Tibial nerve (tissue), 4 donors: ENCODE measurements at regions not wholly inside any gene's neighbourhood (a gene's known extent, or its start where the extent isn't known, plus 50 kb on each side); places are given as distances from the start of the nearest gene placed in this dataset.
A peak's percentile ranks its signal among the peaks of the same experiment; 100 is the strongest.

Source experiments
- DNase-seq, 2 donors: peaks; one replicate each; pipeline ENCODE4 v3.0.0-alpha.2; 2019; ENCODE audit warnings: low spot score in 2 of 2
- H3K27ac ChIP-seq, 4 donors: fragments of 200-600 bp; sonication (generic) in 3 of 4; one replicate each; pipeline ENCODE4 v1.5.1; 2017 to 2019; ENCODE audit warnings: mild to moderate bottlenecking in 1 of 4
- H3K27me3 ChIP-seq, 2 donors: fragments of 200-600 bp; sonication (generic) in 1 of 2; one replicate each; pipeline versions ENCODE4 v1.5.1 to v1.6.0; 2017 to 2019
- H3K36me3 ChIP-seq, 3 donors: fragments of 200-600 bp; sonication (generic); one replicate each; pipeline ENCODE4 v1.5.1; 2018 to 2019
- H3K4me1 ChIP-seq, 4 donors: fragments of 200-600 bp; sonication (generic) in 3 of 4; one replicate each; pipeline ENCODE4 v1.5.1; 2017 to 2019
- H3K4me3 ChIP-seq, 4 donors: fragments of 200-600 bp; sonication (generic) in 3 of 4; one replicate each; pipeline ENCODE4 v1.5.1; 2017 to 2019; ENCODE audit warnings: mild to moderate bottlenecking in 1 of 4, moderate library complexity in 1 of 4
- H3K9me3 ChIP-seq, 4 donors: fragments of 200-600 bp; sonication (generic) in 3 of 4; one replicate each; pipeline ENCODE4 v1.5.1; 2017 to 2019
- CTCF ChIP-seq, 5 experiments: fragments of 200-600 bp in 3 of 5; fragments of 450-650 bp in 2 of 5; sonication (generic) in 3 of 5; IDR thresholded peaks; one replicate each; pipeline ENCODE4 v1.5.1; 2016 to 2019; ENCODE audit warnings: antibody characterized with exemption in 5 of 5, mild to moderate bottlenecking in 3 of 5, moderate library complexity in 2 of 5
- EP300 ChIP-seq, 2 donors: sonication (generic); formaldehyde crosslinking; IDR thresholded peaks; one replicate each; pipeline ENCODE4 v1.6.1; 2017; ENCODE audit warnings: antibody characterized with exemption in 2 of 2, mild to moderate bottlenecking in 1 of 2
- POLR2A ChIP-seq, 2 donors: fragments of 450-650 bp; IDR thresholded peaks; one replicate each; pipeline ENCODE4 v1.6.1; 2017; ENCODE audit warnings: antibody characterized with exemption in 2 of 2, mild to moderate bottlenecking in 2 of 2, moderate library complexity in 2 of 2
- WGBS, 2 donors: methylation state at CpG; one replicate each; pipeline ENCODE4 v1.1.5; 2018; 5-methylcytosine and 5-hydroxymethylcytosine counted together

DNA sequence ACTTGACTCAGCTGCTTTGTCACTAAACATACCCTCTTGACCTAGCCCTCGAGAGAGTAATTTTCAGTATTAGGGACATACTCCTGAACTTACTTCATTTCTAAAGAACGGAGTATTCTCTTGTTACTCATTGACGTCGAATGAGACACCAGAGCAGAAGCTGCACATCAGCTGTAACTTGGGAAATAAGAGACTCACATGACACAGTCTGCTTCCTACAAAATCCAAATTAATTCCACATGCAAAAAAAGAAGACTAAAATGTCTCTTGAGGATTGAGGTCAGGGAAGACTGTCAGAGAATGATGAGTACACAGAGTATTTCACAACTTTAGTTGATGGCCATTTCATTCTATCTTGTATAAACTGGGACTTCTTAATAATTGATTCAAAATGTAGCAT is 114.7 kb upstream of the EGFR start:
- DNase-seq: peak in 1 of 2 donors; percentile 60
- H3K4me3 ChIP-seq: no peak overlapping the region
- no peaks in the 10 kb centered on the region for H3K9me3 ChIP-seq
- peak overlapping the region in 1 of 4 donors; percentile 50 for H3K27ac ChIP-seq
- H3K36me3 ChIP-seq: no peaks in the 10 kb centered on the region
- peak; percentile 44 to 94 for TF ChIP-seq EP300 (IDR thresholded peaks at IDR 0.05)
- no peak for TF ChIP-seq CTCF (IDR thresholded peaks at IDR 0.05)
- no peak for TF ChIP-seq POLR2A (IDR thresholded peaks at IDR 0.05)
- H3K27me3 ChIP-seq: no peaks in the 10 kb centered on the region
- 44 to 45% methylated on average over 4 of the region's 4 CpGs for WGBS, 2 donors
- peaks cover 0 to 7% (median 0%) of the 10 kb centered on the region in 4 donors for H3K4me1 ChIP-seq

GRCh38 chr7:54904986-54905385 is 113.8 kb upstream of the EGFR start:
- no peak overlapping the region for H3K4me3 ChIP-seq
- no peak for TF ChIP-seq CTCF (IDR thresholded peaks at IDR 0.05)
- no peak for TF ChIP-seq EP300 (IDR thresholded peaks at IDR 0.05)
- no peak for TF ChIP-seq POLR2A (IDR thresholded peaks at IDR 0.05)
- no peak for DNase-seq
- no peak overlapping the region for H3K27ac ChIP-seq
- peaks cover 0 to 7% (median 0%) of the 10 kb centered on the region in 4 donors for H3K4me1 ChIP-seq
- H3K27me3 ChIP-seq: no peaks in the 10 kb centered on the region
- peaks cover 0 to 6% (median 0%) of the 10 kb centered on the region in 4 donors for H3K9me3 ChIP-seq
- H3K36me3 ChIP-seq: no peaks in the 10 kb centered on the region
- 86 to 91% methylated on average over 7 of the region's 7 CpGs for WGBS, 2 donors

DNA sequence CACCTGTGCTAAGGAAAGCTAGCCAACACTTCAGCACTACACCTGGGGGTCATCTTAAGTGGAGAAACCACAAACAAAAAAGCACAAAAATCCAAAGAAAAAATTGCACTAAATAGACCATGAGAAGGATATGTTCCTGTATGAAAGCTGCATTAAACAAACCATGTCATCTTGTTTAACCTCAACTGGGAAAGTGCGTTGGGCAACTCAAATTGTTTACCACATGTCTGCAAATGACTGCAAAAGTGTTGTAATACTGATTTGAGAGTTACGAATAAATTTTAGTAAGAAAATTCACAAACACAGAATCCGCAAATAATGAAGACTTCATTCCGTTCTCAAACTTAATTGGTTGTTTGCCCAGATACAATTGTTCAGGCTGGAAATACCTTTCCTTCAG is 111.9 kb upstream of the EGFR start:
- no peak for TF ChIP-seq EP300 (IDR thresholded peaks at IDR 0.05)
- no peak for TF ChIP-seq POLR2A (IDR thresholded peaks at IDR 0.05)
- TF ChIP-seq CTCF (IDR thresholded peaks at IDR 0.05): no peak

GRCh38 chr7:54907981-54908380 is 110.8 kb upstream of the EGFR start:
- Histone ChIP-seq H3K9me3 (peaks cover 0 to 18% (median 0%) of the 10 kb centered on the region in 4 donors), H3K27me3 (no peaks in the 10 kb centered on the region), H3K27ac (no peak overlapping the region), H3K4me3 (no peak overlapping the region), H3K36me3 (no peaks in the 10 kb centered on the region), H3K4me1 (peaks cover 0 to 7% (median 0%) of the 10 kb centered on the region in 4 donors)
- no peak for DNase-seq
- TF ChIP-seq POLR2A (IDR thresholded peaks at IDR 0.05) (no peak), CTCF (IDR thresholded peaks at IDR 0.05) (no peak), EP300 (IDR thresholded peaks at IDR 0.05) (no peak)

More for the DNA sequence above, 111.9 kb upstream of the EGFR start:
- WGBS, 2 donors: 90 to 92% methylated on average over 4 of the region's 4 CpGs
- peaks cover 0 to 18% (median 0%) of the 10 kb centered on the region in 4 donors for H3K9me3 ChIP-seq
- DNase-seq: no peak
- H3K27me3 ChIP-seq: no peaks in the 10 kb centered on the region
- no peaks in the 10 kb centered on the region for H3K36me3 ChIP-seq
- no peak overlapping the region for H3K4me3 ChIP-seq
- no peak overlapping the region for H3K27ac ChIP-seq
- peaks cover 0 to 7% (median 0%) of the 10 kb centered on the region in 4 donors for H3K4me1 ChIP-seq

DNA sequence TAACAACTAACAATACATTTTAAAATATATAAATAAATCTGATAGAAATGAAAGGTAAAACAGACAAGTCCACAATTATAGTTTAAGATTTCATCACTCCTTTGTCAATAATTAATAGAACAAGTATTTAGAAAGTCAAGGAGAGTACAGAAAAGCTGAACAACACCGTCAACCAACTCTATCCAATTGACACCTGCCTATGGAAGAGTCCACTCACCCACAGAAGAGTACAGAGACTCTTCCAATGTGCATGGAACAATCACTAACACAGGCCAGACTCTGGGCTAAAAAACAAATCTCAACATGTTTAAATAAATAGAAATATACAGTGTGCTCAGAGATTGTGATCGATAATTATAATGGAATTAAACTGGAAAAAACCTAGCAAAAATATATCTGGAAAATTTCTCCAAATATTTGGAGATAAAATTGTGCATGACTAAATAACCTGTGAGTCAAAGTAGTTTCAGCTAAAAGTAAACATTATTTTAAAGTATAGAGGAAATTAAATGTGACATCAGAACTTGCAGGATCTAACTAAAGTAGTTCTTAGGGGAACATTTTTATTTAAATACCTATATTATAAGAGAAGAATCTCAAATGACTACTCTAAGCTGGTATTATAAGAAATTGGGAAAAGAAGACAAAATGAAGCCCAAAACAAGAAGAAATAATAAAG is 109.9 kb upstream of the EGFR start:
- Histone ChIP-seq H3K27ac (no peak overlapping the region), H3K4me1 (peaks cover 0 to 4% (median 0%) of the 10 kb centered on the region in 4 donors), H3K9me3 (peaks cover 0 to 18% (median 0%) of the 10 kb centered on the region in 4 donors), H3K36me3 (no peaks in the 10 kb centered on the region), H3K27me3 (no peaks in the 10 kb centered on the region), H3K4me3 (no peak overlapping the region)
- DNase-seq: no peak
- 88 to 90% methylated on average over 2 of the region's 2 CpGs for WGBS, 2 donors
- TF ChIP-seq CTCF (IDR thresholded peaks at IDR 0.05): no peak
- no peak for TF ChIP-seq POLR2A (IDR thresholded peaks at IDR 0.05)
- no peak for TF ChIP-seq EP300 (IDR thresholded peaks at IDR 0.05)
